T-helper 2 cell treated with Interferon-gamma antibody and Interleukin-4, amounts not matched to agents 100 ng/mL and 5 ng/mL, for 36 hours (primary cell): ENCODE measurements at regions not wholly inside any gene's neighbourhood (a gene's known extent, or its start where the extent isn't known, plus 50 kb on each side); places are given as distances from the start of the nearest gene placed in this dataset.

ENCODE experiments used
- intact Hi-C: fragments of 100-400 bp; cut with micrococcal nuclease; formaldehyde crosslinking; loops from one replicate; pipeline ENCODE4 v1.15.1; 2023

GRCh38 chr2:226405465-226405864 lies 394.2 kb downstream of the IRS1 start:
- intact Hi-C loops: no loop called here

- intact Hi-C loops: no loop called here
Measured at GRCh38 chr2:226403369-226403768, 396.3 kb downstream of the IRS1 start.

DNA sequence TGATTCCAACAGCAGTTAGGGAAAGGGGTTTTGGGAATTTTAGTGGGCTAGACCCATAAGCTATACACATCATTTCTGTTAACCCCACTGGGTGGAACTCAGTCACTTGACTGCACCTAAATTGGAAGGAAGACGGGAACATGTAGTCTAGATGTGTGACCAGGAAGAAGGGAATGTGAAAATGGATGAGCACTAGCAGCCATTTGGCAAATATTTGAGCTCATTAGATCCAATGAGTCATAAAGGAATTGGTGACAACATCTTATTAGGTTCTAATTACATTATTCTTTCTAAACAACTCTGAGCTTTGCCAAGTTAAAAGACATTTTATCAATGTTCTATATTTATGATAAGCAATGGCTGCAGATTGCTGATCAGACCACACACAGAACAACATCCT lies 400.6 kb downstream of the IRS1 start:
- intact Hi-C loops: no loop called here

- intact Hi-C loops: no loop called here
Measured at GRCh38 chr2:226398580-226398979, 401.0 kb downstream of the IRS1 start.

DNA sequence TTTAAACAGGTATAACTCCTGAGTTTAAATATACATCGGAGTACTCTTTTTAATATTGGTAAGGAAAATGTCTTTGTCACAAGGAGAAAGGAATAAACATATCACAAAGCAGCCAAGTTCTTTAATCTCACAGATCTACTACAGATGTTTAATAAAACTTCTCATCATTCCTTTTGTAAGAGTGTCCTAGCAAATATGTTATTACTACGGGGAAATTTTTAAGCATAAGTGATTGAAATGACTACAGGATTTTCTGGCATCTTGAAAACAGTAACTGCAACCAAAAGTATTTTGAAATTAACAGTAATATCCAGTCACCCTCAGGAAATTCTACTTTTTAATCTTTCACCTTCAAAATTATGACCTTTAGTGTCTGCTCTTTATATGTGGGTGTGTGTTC lies 403.1 kb downstream of the IRS1 start:
- intact Hi-C loops: no loop called here

GRCh38 chr2:226387499-226387942 lies 412.1 kb downstream of the IRS1 start:
- intact Hi-C loops: no loop called here

- intact Hi-C loops: no loop called here
Measured at GRCh38 chr2:226383461-226383860, 416.2 kb downstream of the IRS1 start.

GRCh38 chr2:226380679-226381078 lies 418.9 kb downstream of the IRS1 start:
- intact Hi-C loops: no loop called here

DNA sequence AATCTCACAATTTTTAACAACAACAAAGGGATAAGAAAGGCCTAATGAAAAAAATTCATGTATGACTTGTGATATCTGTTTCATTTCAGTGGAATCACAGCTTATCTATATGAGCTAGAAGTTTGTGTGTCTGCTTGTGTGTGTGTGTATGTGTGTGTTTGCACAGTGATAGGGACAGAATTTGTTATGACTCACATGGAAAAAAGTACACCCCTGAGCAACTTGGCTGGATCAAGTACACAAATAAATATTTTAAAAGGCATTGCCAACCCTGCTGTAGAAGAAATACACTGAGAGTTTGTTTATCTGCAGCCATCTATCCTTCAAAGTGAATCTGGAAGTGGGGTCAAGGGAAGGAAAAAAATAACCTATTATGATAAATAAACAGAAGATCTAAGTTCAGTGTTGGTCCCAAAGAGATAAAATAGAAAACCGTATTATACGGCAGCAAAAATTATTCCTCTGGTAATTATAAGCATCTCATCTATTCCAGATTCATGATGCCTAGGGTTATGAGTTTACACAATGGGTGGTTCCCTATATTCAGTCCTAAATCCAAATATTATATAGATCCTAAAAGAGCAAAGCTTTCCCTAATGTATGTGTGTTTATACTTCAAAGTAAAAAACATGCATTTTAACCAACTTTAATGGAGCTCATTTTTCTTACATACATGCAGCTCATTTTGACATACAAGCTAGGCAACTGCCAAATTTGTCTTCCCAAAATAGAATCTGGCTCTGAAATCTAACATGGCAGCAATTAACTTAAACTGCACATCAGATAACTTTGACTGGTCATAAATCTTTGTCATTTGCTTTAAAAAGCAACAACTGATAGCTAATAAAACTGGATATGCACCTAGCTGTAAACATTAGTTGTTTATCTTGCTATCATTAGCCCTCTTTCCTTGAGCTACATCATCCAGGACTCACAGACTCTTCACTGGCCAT lies 420.6 kb downstream of the IRS1 start:
- intact Hi-C loops: no loop called here

DNA sequence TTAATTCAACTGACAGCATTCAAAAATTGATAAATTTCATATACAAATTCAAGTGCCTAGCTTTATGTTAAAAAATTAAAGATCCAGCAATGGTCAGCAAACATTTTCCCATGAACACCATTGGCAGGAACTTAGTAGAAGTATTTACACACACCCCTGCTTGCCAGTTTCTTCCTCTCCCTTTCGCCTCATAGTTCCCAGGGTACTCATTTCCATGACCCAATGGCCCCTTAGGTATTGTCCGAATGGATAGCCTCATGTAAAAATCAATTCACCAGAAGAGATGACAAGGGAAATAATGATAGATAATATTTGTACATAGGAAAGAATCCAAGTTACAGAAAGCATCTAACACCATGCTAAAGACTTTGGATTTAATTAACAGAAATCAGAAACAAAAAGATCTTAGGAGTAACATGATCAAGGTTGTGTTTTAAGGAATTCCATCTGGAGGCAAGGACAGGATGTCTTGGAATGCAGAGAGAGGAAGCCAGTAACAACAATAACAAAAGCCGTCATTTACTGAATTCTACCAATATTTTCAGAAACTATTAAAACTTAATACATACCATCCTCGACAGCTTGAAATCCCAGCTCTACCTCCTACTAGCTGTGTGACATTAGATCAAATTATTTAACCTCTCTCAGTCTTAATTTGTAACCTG lies 423.0 kb downstream of the IRS1 start:
- intact Hi-C loops: no loop called here

DNA sequence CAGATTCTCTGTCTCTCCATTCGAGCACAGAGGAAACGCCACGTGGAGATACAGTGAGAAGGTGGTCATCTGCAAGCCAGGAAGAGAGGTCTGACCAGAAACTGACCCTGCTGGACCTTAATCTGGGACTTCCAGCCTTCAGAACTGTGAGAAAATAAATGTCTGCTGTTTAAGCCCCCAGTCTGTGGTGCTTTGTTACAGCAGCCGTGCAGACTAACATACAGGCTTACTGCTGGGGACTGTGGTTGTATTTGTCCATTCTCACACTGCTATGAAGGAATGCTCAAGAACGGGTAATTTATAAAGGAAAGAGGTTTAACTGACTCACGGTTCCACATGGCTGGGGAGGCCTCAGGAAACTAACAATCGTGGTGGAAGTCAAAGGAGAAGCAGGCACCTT lies 432.7 kb downstream of the IRS1 start:
- intact Hi-C loops: no loop called here

- intact Hi-C loops: no loop called here
Measured at GRCh38 chr2:226364217-226364616, 435.4 kb downstream of the IRS1 start.

GRCh38 chr2:226362980-226363379 lies 436.6 kb downstream of the IRS1 start:
- intact Hi-C loops: no loop called here

DNA sequence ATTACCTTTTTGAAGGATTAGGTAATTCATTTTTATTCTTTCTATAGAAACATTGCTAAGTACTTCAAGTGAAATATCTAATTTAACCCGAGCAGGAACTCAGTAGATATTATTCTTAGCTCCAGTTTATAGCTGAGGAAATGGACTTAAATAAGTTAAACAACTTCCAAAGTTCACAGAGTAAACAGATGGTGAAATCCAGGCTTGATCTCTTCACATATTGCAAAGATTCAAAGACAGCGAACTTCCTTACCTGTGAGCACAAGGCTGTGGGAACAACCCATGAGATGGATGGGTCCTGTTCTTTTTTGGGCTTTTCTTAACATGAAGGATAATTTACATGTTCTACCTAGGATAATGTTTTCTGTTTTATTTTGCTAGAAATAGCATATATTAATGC lies 439.0 kb downstream of the IRS1 start:
- intact Hi-C loops: no loop called here

DNA sequence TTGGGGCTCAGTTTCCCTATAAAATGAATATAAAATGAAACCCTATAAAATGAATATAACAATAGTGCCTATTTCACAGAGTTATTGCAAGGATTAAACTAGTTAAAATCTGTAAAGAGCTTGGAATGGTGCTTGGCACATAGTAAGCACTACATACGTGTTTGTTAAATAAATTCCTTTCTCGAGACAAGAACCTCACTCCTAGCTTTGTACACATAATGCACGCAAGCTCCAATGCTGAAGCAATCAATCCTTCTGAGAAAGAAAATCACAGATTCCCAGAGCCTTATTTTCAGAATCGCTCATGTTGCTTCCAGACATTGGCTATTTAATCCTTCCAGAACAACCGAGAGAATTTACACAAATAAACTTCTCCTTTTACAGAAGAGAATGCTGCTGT lies 440.9 kb downstream of the IRS1 start:
- intact Hi-C loops: no loop called here

- intact Hi-C loops: no loop called here
Measured at GRCh38 chr2:226357816-226358215, 441.8 kb downstream of the IRS1 start.

DNA sequence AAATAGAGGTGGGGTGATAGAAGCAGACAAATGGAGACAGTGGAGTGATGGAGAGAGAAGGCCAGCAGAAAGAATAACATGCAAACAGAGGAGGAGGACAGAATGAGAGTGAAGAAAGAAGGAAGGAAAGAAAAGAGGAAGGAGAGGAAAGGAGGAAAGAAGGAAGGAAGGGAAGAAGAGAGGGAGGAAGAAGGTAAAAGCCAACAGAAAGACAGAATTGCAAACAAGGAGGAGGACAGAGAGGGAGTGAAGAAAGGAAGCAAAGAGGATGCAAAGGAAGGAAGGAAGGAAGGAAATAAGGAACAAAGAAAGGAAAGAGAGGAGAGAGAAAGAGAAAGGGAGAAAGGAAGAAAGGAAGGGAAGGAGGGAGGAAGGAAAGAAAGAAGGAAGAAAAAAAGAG lies 444.0 kb downstream of the IRS1 start:
- intact Hi-C loops: no loop called here

DNA sequence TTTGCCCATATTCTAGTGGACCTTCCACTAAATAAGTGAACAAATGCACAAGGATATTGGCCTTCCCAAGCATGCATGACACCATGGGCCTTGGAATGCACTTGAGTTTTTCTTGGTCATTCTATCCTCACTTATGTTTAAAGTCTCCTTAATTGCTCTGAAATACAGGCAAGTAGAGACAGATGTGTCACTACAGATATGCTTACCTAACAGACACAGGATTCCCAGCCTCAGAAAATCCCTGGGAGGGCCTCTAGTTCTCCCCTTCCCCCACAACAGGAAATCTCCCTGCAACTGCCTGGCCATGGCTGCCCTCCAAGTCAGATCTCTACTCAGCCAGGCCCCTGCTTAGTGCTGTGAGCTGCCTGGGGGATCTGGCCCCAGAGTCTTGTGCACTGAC lies 445.2 kb downstream of the IRS1 start:
- intact Hi-C loops: no loop called here

GRCh38 chr2:226352941-226353560 lies 446.6 kb downstream of the IRS1 start:
- intact Hi-C loops: no loop called here

GRCh38 chr2:226351711-226352110 lies 447.9 kb downstream of the IRS1 start:
- intact Hi-C loops: no loop called here

GRCh38 chr2:226339616-226340015 lies 460.0 kb downstream of the IRS1 start:
- intact Hi-C loops: no loop called here

- intact Hi-C loops: no loop called here
Measured at GRCh38 chr2:226338825-226339224, 460.8 kb downstream of the IRS1 start.
